Hepatocyte (in vitro differentiated cells): ENCODE measurements at regions not wholly inside any gene's neighbourhood (a gene's known extent, or its start where the extent isn't known, plus 50 kb on each side); places are given as distances from the start of the nearest gene placed in this dataset.

Experiments used
- CTCF ChIP-seq: fragments of 200-600 bp; sonication (generic); IDR thresholded peaks from 2 replicates; pipeline ENCODE4 v1.5.1; 2016; ENCODE audit warnings: antibody characterized with exemption, mild to moderate bottlenecking; ENCODE audit not compliant: poor library complexity
- EZH2phosphoT487 ChIP-seq: fragments of 200-600 bp; sonication (generic); IDR thresholded peaks from one replicate; pipeline ENCODE4 v1.6.1; 2018; ENCODE audit warnings: antibody characterized with exemption, mild to moderate bottlenecking, low read depth, moderate library complexity; ENCODE audit not compliant: unreplicated experiment, severe bottlenecking

GRCh38 chr15:94740469-94740868 lies 509.1 kb downstream of the MCTP2 start:
- TF ChIP-seq EZH2phosphoT487 (no peak), CTCF (no peak)
